HepG2 (cell line): ENCODE measurements at regions not wholly inside any gene's neighbourhood (a gene's known extent, or its start where the extent isn't known, plus 50 kb on each side); places are given as distances from the start of the nearest gene placed in this dataset.
A peak's percentile ranks its signal among the peaks of the same experiment; 100 is the strongest.

Source experiments
- ATAC-seq: fragments of 200-7000 bp; cut with Tn5 transposase; 3 replicates; pipeline ENCODE4 v1.9.1; 2020; ENCODE audit warnings: mild to moderate bottlenecking, moderate library complexity
- BruUV-seq: library from RNA; stranded (reverse); fragments of 400-500 nt; replicated peaks from 2 replicates; lab custom pipeline; 2021; lab: Mats Ljungman, UMichigan
- CTCF ChIA-PET: fragments of 300-600 bp; formaldehyde crosslinking; extraction: SDS; loops from one replicate; lab custom pipeline; 2021; ENCODE audit warnings: low total read pairs, inconsistent platforms, low intra/inter-chr PET ratio; lab: Yijun Ruan, JAX
- POLR2A ChIA-PET: fragments of 350-600 bp; sonication (Branson Sonifier 250); formaldehyde crosslinking; loops from one replicate; lab custom pipeline; 2020; ENCODE audit warnings: antibody characterized with exemption, inconsistent platforms; lab: Yijun Ruan, JAX
- DNase-seq: peaks from one replicate; pipeline ENCODE4 v3.0.0-alpha.2; 2015; ENCODE audit warnings: low spot score
- FAIRE-seq: peaks from 3 replicates; lab custom pipeline; 2011; peaks lifted over from hg19 to GRCh38; lab: Jason Lieb, UNC
- H2AFZ ChIP-seq: one replicate; pipeline ENCODE4 v1.6.1; 2011; ENCODE audit warnings: low read length, inconsistent platforms
- H3K27ac ChIP-seq: fragments of 300-600 bp; 3 replicates; pipeline ENCODE4 v1.8.0; 2011; ENCODE audit warnings: mixed run types, mild to moderate bottlenecking, mixed read lengths, low read length, inconsistent platforms; ENCODE audit not compliant: insufficient read depth; ENCODE audit errors: extremely low read length
- H3K27me3 ChIP-seq, 2 experiments: fragments of 200-600 bp in 1 of 2; 2 replicates in 1 of 2; 3 replicates in 1 of 2; pipeline versions ENCODE4 v1.6.0 to v1.8.0; 2011; ENCODE audit warnings: low read length in 2 of 2, mild to moderate bottlenecking in 2 of 2, moderate library complexity in 2 of 2, inconsistent platforms in 1 of 2; ENCODE audit not compliant: insufficient read depth in 2 of 2, control insufficient read depth in 1 of 2
- H3K36me3 ChIP-seq, 2 experiments: fragments of 200-600 bp in 1 of 2; replicated peaks in 1 of 2; 2 replicates in 1 of 2; 3 replicates in 1 of 2; pipeline versions ENCODE4 v1.5.1 to v1.8.0; 2011; ENCODE audit warnings: low read length in 2 of 2, inconsistent platforms in 1 of 2; ENCODE audit not compliant: insufficient read depth in 2 of 2, control insufficient read depth in 1 of 2
- H3K4me1 ChIP-seq: 2 replicates; pipeline ENCODE4 v1.5.1; 2012; ENCODE audit warnings: low read length, inconsistent platforms; ENCODE audit not compliant: insufficient read depth
- H3K4me2 ChIP-seq: 2 replicates; pipeline ENCODE4 v1.6.0; 2011; ENCODE audit warnings: low read depth, low read length, inconsistent platforms
- H3K4me3 ChIP-seq, 3 experiments: fragments of 200-600 bp in 1 of 3; sonication (generic), shearing (Covaris generic) in 1 of 3; replicated peaks in 1 of 3; 2 replicates each; pipeline ENCODE4 v1.5.1; 2011 to 2016; ENCODE audit warnings: low read length in 3 of 3, inconsistent platforms in 2 of 3, low read depth in 2 of 3, mild to moderate bottlenecking in 2 of 3, control low read depth in 1 of 3, mixed read lengths in 1 of 3; ENCODE audit not compliant: insufficient read depth in 1 of 3
- H3K79me2 ChIP-seq: one replicate; pipeline ENCODE4 v1.6.1; 2011; ENCODE audit warnings: low read length, inconsistent platforms; ENCODE audit not compliant: insufficient read depth
- H3K9ac ChIP-seq: 2 replicates; pipeline ENCODE4 v1.6.0; 2011; ENCODE audit warnings: mild to moderate bottlenecking, low read depth, low read length, inconsistent platforms; ENCODE audit not compliant: insufficient read depth
- H3K9me3 ChIP-seq: 2 replicates; pipeline ENCODE4 v1.5.1; 2012; ENCODE audit warnings: mild to moderate bottlenecking, low read length
- H4K20me1 ChIP-seq: 2 replicates; pipeline ENCODE4 v1.6.0; 2011; ENCODE audit warnings: inconsistent platforms, mild to moderate bottlenecking, low read length, moderate library complexity; ENCODE audit not compliant: insufficient read depth
- DMAP1 ChIP-seq: IDR thresholded peaks from 2 replicates; pipeline ENCODE4 v1.6.1; 2016
- GZF1 ChIP-seq: sonication (generic); formaldehyde crosslinking; IDR thresholded peaks from 2 replicates; pipeline ENCODE4 v1.5.1; 2020; ENCODE audit warnings: mild to moderate bottlenecking, missing genetic modification reagents
- NR2F6 ChIP-seq, 2 experiments: IDR thresholded peaks; 2 replicates each; pipeline ENCODE4 v1.6.1; 2016; ENCODE audit warnings: antibody characterized with exemption in 1 of 2, mild to moderate bottlenecking in 1 of 2
- RAD21 ChIP-seq: fragments of 450-650 bp; formaldehyde crosslinking; IDR thresholded peaks from 2 replicates; pipeline ENCODE4 v1.5.0; 2020; ENCODE audit warnings: mild to moderate bottlenecking
- RNF219 ChIP-seq: sonication (generic); formaldehyde crosslinking; IDR thresholded peaks from 2 replicates; pipeline ENCODE4 v1.5.0; 2020; ENCODE audit warnings: mild to moderate bottlenecking, missing genetic modification reagents
- SMARCC2 ChIP-seq: fragments of 450-650 bp; IDR thresholded peaks from 2 replicates; pipeline ENCODE4 v1.6.1; 2017; ENCODE audit warnings: antibody characterized with exemption, mild to moderate bottlenecking
- STAT5B ChIP-seq: sonication (generic); formaldehyde crosslinking; IDR thresholded peaks from 2 replicates; pipeline ENCODE4 v1.4.0; 2020; ENCODE audit warnings: missing genetic modification reagents
- THYN1 ChIP-seq: sonication (generic); formaldehyde crosslinking; IDR thresholded peaks from 2 replicates; pipeline ENCODE4 v1.8.1; 2023; ENCODE audit warnings: low read depth, mild to moderate bottlenecking, moderate library complexity, missing genetic modification reagents, borderline replicate concordance
- ZBTB39 ChIP-seq: sonication (generic); formaldehyde crosslinking; IDR thresholded peaks from 2 replicates; pipeline ENCODE4 v1.5.0; 2020; ENCODE audit warnings: missing genetic modification reagents
- ZBTB7A ChIP-seq: sonication (generic); formaldehyde crosslinking; IDR thresholded peaks from 2 replicates; pipeline ENCODE4 v1.8.0; 2022; ENCODE audit warnings: mild to moderate bottlenecking, missing genetic modification reagents
- ZNF260 ChIP-seq: sonication (generic); formaldehyde crosslinking; IDR thresholded peaks from 2 replicates; pipeline ENCODE4 v1.4.0; 2020; ENCODE audit warnings: missing genetic modification reagents, low read depth, mild to moderate bottlenecking, borderline replicate concordance
- ZNF672 ChIP-seq: sonication (generic); formaldehyde crosslinking; IDR thresholded peaks from 2 replicates; pipeline ENCODE4 v1.8.1; 2022; ENCODE audit warnings: missing genetic modification reagents
- WGBS: methylation state at CpG from one replicate; pipeline ENCODE4 v1.1.6; 2017; ENCODE audit warnings: low lambda C conversion rate; 5-methylcytosine and 5-hydroxymethylcytosine counted together
- in situ Hi-C: cut with HindIII; loops from 2 replicates; pipeline ENCODE4 v1.10.0; 2017; ENCODE audit warnings: low pct_unique_long_range_greater_than_20kb; ENCODE audit not compliant: extremely low pct_ligation_motif_present
- intact Hi-C: fragments of 100-400 bp; cut with micrococcal nuclease; formaldehyde crosslinking; loops from one replicate; pipeline ENCODE4 v1.10.0; 2022; ENCODE audit not compliant: unreplicated experiment
- TF ChIP-seq, protein P1 (sequence below): sonication (generic); formaldehyde crosslinking; IDR thresholded peaks from 2 replicates; pipeline ENCODE4 v1.5.1; 2020; ENCODE audit warnings: missing genetic modification reagents, mild to moderate bottlenecking, borderline replicate concordance

DNA sequence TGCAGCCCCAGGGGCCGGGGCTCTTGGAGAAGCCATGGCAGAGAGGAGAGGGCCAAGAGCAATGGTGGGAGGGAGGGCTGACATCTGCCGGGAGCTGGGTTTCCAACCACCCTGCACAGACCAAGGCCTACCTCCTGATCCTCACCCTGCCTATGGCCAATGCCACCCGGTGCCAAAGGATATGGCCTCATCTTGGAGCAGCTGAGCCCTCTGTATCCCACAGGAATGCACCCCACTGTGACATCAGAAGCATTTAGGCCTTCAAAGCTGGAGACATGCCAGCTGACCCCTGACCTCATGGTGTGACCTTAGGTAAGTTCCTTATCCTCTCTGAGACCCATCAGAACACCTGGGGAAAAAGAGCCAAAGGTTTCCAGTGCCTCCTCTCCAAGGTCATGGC lies 113.6 kb upstream of the ZMIZ1 start:
- no peak overlapping the region for H3K4me2 ChIP-seq
- H3K9me3 ChIP-seq = no peaks in the 10 kb centered on the region
- H3K27ac ChIP-seq = no peak overlapping the region
- H3K4me3 ChIP-seq = no peak overlapping the region
- CTCF ChIA-PET = no interaction called here
- H3K27me3 ChIP-seq = no peaks in the 10 kb centered on the region
- peaks cover 29% of the 10 kb centered on the region for H3K4me1 ChIP-seq
- no peaks in the 10 kb centered on the region for H3K79me2 ChIP-seq
- DNase-seq (no peak), FAIRE-seq (no peak), ATAC-seq (no peak)
- TF ChIP-seq ZBTB39 (CRISPR knock-in tag) (no peak), NR2F6 (IDR thresholded peaks at IDR 0.05) (peak; percentile 21; the same call in 1 of the 2 replicates), NR2F6 (CRISPR knock-in tag; IDR thresholded peaks at IDR 0.05) (no peak)
- H3K36me3 ChIP-seq = no peaks in the 10 kb centered on the region
- no TSS peak for BruUV-seq
- no peaks in the 10 kb centered on the region for H4K20me1 ChIP-seq
- 100% methylated on average over 1 of the region's 3 CpGs for WGBS
- intact Hi-C loops = no loop called here
- H3K9ac ChIP-seq = no peak overlapping the region
- POLR2A ChIA-PET = no interaction called here
- in situ Hi-C loops = no loop called here
- no peak overlapping the region for H2AFZ ChIP-seq

GRCh38 chr10:78956391-78956790 lies 112.4 kb upstream of the ZMIZ1 start:
- H3K79me2 ChIP-seq = no peaks in the 10 kb centered on the region
- POLR2A ChIA-PET = no interaction called here
- no peaks in the 10 kb centered on the region for H3K36me3 ChIP-seq
- no TSS peak for BruUV-seq
- H3K9ac ChIP-seq = no peak overlapping the region
- no peaks in the 10 kb centered on the region for H3K27me3 ChIP-seq
- no peak overlapping the region for H3K4me3 ChIP-seq
- no peak overlapping the region for H3K27ac ChIP-seq
- FAIRE-seq (no peak), ATAC-seq (no peak), DNase-seq (no peak)
- H3K4me1 ChIP-seq = peaks cover 27% of the 10 kb centered on the region
- in situ Hi-C loops (no loop called here), intact Hi-C loops (no loop called here)
- CTCF ChIA-PET = no interaction called here
- 84% methylated on average over 5 of the region's 5 CpGs for WGBS
- H3K9me3 ChIP-seq = no peaks in the 10 kb centered on the region
- H2AFZ ChIP-seq = no peak overlapping the region
- H4K20me1 ChIP-seq = no peaks in the 10 kb centered on the region
- no peak overlapping the region for H3K4me2 ChIP-seq
- TF ChIP-seq, protein P1, sequence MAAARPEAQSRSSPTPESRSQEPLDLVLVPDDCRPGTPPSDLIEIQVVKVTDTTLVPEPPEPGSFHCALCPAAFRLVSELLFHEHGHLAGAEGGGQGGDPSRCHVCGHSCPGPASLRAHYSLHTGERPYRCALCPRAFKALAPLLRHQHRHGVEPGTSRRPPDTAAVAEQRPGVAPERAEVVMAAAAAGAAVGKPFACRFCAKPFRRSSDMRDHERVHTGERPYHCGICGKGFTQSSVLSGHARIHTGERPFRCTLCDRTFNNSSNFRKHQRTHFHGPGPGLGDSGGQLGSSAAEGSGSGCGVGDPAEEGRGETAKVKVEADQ = no peak
- TF ChIP-seq ZNF672 (no peak), DMAP1 (CRISPR knock-in tag) (no peak), ZNF260 (CRISPR knock-in tag) (no peak), THYN1 (CRISPR knock-in tag) (no peak), STAT5B (CRISPR knock-in tag) (no peak), ZBTB7A (CRISPR knock-in tag) (no peak), RAD21 (CRISPR knock-in tag) (no peak), GZF1 (CRISPR knock-in tag) (no peak), RNF219 (no peak), SMARCC2 (no peak)
